Activated effector memory CD4-positive, alpha-beta T cell treated with Interleukin-2 at 50 U/mL for 16 hours (primary cell): ENCODE measurements at regions not wholly inside any gene's neighbourhood (a gene's known extent, or its start where the extent isn't known, plus 50 kb on each side); places are given as distances from the start of the nearest gene placed in this dataset.

ENCODE experiments used
- DNase-seq: peaks from one replicate; pipeline ENCODE4 v3.0.0-alpha.2; 2020

DNA sequence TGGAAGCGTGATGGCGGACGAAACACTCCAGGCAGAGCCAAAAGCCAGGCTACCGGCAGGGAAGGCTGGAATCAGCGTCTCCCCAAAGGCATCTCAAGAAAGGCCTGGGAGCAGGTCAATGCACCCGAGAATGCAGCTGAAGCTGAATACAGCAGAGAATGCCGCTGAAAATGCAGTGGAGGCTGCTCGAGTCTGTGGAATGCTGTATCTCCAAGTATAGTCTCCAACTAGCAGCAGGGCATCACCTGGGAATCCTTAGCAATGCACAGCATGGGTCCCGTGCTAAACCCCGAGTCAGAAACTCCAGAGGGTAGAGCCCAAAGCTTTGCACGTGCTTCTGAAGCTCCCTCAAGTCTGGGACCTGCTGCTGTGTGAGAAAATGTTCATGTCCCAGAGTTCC lies 191.1 kb upstream of the ALKAL2 start:
- DNase-seq, result no peak

DNA sequence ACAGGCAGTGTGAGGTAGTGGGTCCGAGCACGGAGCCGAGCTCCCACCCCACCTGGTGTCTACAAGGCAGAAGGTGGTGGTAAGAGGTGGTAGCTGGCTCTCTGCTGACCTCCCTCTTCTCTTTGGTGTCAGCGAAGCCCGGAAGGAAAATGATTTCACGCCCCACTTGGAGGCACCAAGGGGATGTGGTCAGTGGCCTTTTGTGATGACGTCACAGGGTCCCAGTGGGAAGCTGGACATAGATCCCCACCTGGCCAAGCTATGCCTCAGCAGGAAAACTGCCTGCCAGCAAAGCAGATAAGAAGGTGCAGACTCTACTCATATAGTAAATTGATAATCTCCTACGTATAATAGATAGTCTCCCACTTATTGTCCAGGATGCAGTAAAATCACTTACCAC lies 183.7 kb upstream of the ALKAL2 start:
- no peak for DNase-seq

GRCh38 chr2:469514-469913 lies 181.6 kb upstream of the ALKAL2 start:
- DNase-seq, result no peak

GRCh38 chr2:468648-469336 lies 180.9 kb upstream of the ALKAL2 start:
- DNase-seq, result no peak

GRCh38 chr2:467892-468647 lies 180.2 kb upstream of the ALKAL2 start:
- DNase-seq, result no peak

DNA sequence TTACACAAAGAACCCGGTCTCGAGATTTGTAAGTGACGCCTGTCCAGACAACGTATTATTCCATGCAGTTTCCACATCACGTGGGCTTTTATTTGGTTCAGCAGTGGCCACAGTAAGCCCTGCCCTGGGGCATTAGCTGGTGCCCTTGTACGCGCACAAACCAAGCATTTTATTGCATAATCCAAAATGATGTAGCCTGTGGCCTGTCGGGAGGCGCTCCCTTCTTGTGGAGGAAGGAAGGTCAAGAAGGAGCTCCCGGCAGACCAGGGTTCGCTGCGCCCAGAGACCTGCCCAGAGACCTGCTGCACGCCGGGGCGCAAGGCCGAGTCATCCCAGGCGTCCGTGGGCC lies 179.6 kb upstream of the ALKAL2 start:
- no peak for DNase-seq

GRCh38 chr2:467101-467500 lies 179.2 kb upstream of the ALKAL2 start:
- DNase-seq, result no peak

DNA sequence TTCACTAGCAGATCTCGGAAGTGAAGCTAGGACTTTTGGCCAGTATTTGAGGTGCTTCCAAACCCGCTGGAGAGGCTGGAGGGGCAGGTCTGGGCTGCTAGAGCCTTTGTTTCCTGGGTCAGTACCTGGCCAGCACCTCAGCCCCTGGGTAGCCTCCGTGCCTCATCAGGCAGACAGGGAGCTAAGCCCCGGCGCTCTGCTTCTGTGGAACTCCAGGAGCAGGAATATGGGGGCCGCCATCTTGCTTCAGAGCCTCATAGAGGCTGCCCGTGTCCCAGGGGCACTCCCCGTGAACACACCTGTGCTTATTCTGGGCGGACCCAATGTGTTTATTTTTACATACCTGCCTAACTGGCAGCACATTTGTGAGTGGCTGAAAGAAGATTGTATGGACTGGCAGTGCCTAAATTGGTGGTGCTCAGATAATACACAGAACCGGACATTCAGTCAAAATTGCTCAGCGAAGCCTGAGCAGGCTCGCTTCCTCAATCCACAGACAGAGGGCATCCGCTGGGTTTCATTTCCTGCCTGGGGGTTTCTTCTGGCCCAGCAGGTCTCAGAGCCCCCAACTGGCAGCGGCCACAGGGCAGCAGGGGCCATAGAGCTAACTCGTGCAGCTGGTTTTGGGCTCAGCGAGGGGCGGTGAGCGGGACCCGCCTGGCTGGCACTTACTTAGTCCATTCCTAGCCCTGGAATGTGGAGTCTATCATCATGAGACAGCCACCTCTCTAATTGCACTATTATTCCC lies 176.8 kb upstream of the ALKAL2 start:
- DNase-seq, result no peak

- peak; percentile 30 for DNase-seq
Measured at GRCh38 chr2:460861-461260, 173.0 kb upstream of the ALKAL2 start.

DNA sequence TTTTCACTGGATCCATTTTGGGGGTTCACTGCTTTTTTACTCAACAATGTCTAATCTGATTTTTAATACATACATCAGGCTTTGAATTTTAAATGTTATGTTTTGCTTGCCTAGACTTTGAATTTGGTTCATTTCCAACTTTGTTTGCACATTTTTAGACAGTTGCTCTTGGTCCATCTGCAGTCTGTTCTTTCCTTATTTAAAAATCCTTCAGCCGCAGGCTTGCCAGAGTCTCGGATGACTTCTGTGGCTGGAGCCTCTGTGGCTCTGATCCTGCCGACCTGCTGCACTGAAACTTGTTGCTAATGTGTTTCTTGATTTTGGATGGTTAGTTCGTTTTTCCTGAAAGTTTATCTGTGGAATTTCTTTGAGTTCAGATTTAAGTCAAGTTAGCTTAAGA lies 172.0 kb upstream of the ALKAL2 start:
- no peak for DNase-seq

DNA sequence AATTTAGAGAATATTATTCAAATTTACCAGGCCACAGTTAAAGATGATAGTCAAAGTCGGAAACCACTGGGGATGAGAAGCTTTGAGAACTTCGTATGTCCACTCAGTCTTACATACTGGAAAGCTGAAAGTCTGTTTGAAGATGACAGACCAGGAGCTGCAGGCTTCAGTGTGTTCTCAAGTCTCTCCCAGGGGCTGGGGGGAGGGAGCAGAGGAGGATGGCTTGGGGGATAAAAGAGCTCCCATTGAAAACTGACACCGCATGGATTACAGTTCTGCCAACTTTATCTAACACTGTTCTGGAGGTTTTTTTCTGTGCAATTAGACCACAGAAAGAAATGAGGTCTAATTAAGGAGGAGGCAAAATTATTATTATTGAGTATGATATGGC lies 170.5 kb upstream of the ALKAL2 start:
- DNase-seq, result no peak

- no peak for DNase-seq
Measured at GRCh38 chr2:457792-458424, 170.0 kb upstream of the ALKAL2 start.

DNA sequence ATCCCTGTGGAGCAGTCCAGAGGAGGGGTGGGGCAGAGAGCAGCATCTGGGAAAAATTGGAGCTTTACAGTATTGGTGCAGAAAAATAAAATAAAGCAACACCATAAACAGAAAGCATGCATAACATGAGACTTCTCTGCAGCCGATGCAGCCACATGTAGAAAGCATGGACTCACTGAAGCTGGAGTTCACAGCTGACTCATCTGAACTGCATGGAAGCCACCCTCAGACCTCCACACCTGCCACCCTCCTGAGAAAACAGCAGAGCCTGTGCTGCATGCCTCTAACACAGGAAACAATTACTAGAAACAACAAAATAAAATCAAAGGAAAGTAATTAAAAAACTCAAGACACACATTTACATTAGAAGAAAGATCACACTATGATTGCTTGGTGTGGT lies 169.4 kb upstream of the ALKAL2 start:
- no peak for DNase-seq

DNA sequence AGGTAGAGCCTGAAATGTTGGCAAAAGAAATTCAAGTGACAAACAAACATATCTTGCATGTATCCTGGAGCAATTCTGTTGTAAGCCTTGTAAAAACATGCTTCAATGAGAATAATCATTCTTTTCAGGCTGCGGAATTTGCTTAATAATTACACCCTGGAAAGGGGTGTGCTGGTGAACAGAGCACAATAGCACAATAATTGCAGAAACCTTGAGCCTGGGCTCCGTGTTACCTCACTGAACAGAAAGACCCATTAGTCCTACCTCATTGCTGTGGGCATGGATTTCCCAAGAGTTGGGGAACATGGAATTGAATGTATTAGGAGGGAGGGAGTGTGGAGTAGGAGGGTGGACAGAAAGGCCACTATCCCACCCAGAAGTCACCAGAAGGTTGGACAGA lies 168.0 kb upstream of the ALKAL2 start:
- no peak for DNase-seq

DNA sequence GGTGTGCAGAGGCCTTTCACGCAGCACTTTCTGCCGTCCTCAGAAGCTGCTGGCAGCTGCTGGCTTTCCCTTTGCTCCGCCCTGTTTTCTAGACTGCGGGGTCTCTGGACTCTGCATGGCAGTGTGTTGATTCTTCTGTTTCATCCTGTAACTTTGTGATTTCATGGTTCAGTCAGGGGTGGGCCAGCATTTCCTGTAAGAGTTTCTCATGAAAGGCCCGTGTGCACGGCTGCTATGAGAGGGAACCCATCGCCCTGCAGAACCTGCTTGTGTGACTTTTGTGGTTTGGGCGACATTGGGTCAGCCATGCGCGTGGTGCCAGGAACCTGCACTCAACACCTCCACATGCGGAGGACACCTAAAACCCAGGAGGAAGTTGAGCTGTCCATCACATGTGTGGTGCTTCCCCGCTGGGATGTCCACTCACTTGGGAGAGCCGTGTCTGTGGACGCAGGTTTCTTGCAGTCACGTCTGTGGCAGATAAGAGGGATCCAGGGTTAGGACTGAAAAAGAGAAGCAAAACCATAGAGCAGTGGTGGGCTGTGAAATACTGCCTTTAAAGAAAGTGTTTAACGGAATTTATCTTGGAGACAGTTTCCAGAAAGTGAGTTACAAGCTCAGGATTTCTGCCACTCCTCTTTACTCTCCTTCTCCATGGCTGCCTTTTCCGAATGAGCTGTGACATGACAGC lies 167.3 kb upstream of the ALKAL2 start:
- no peak for DNase-seq

DNA sequence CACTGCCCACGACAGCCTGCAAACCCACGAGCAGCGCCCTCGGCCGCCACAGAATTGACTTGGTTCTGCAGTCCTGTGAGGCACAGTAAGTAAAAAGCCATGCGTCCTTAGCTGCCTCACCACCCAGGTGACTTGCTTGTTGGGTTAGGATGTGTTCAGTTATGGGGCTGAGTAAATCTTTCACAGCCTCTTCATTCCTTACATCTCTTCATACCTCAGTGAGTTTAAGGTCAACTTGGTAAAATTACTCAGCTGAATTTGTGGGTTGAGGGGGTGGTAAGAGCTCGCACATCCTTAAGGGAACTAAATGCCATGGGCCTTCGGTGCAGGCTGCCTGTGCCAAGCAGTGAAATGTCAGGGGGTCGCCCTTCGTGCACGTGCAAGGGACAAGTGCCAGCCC lies 165.2 kb upstream of the ALKAL2 start:
- no peak for DNase-seq

DNA sequence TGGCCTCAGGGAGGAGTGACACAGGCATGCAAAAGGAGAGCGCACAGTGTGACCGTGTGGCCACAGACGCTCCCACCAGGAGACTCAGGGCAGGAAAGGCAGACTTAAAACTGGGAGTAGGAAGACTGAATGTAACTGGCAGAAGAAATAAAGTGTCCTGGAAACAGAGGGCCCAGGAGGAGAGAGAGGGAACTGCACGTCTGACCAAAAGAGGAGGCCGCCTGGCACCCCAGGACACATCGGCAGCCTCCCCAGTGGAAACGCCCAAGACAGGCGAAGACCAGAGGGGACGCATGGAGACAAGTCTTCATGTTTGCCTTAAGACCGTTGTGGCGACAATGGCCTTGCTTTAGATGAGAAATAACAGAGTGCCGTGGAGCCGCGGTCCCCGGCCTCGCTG lies 163.6 kb upstream of the ALKAL2 start:
- DNase-seq, result no peak

GRCh38 chr2:449246-450067 lies 161.6 kb upstream of the ALKAL2 start:
- no peak for DNase-seq

GRCh38 chr2:447902-448665 lies 160.2 kb upstream of the ALKAL2 start:
- no peak for DNase-seq

- no peak for DNase-seq
Measured at GRCh38 chr2:446963-447530, 159.2 kb upstream of the ALKAL2 start.

DNA sequence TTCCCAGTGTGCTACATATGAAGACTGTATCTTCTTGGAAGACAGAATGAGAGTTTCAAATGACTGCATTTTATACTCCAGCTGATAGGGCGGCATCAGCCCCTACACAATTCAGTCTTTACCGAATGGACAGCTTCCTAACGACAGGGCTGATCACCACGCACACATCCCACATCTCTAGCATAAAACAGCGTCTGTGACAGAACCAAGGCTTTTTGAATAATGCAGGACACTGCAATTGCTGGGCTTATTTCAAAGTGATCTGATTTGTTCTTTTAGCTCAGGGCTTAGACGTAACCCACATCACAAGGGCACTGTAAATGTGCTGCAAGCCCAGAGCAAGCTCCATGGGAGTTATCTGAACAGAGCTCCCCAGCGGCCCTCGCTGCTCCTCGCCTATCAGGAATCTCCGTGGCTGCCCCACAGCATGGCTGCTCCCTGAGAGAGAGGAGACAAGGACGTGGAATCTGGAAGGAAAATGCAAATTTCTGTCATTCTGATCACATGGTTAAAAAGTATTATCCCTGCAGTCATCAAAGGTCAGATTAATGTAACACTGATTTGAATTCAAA lies 158.5 kb upstream of the ALKAL2 start:
- DNase-seq, result no peak
